GM18519 (cell line): ENCODE measurements at regions not wholly inside any gene's neighbourhood (a gene's known extent, or its start where the extent isn't known, plus 50 kb on each side); places are given as distances from the start of the nearest gene placed in this dataset.
"Not testable (repeated sequence)": the region's sequence is repeated elsewhere in the genome, so short reads cannot be mapped to it uniquely, and the experiment has no call there.

Experiments used
- ATAC-seq: cut with Tn5 transposase; IDR thresholded peaks from one replicate; pipeline ENCODE4 v1.9.1; 2021; ENCODE audit warnings: mild to moderate bottlenecking, moderate library complexity; ENCODE audit not compliant: unreplicated experiment, low FRiP score

GRCh38 chr1:114272593-114272992 lies 118.9 kb upstream of the SYT6 start:
- no peak for ATAC-seq

GRCh38 chr1:114270718-114271117 lies 117.0 kb upstream of the SYT6 start:
- no peak for ATAC-seq

GRCh38 chr1:114270282-114270681 lies 116.6 kb upstream of the SYT6 start:
- no peak for ATAC-seq

GRCh38 chr1:114269539-114269938 lies 115.9 kb upstream of the SYT6 start:
- no peak for ATAC-seq

GRCh38 chr1:114263343-114263742 lies 109.7 kb upstream of the SYT6 start:
- ATAC-seq = peak; percentile 67

GRCh38 chr1:114262337-114262736 lies 108.7 kb upstream of the SYT6 start:
- ATAC-seq = no peak

- ATAC-seq = no peak
Measured at GRCh38 chr1:114260805-114261484, 107.3 kb upstream of the SYT6 start.

- ATAC-seq = no peak
Measured at GRCh38 chr1:114259511-114260160, 106.0 kb upstream of the SYT6 start.

- ATAC-seq = no peak
Measured at GRCh38 chr1:114258633-114259032, 105.0 kb upstream of the SYT6 start.

- no peak for ATAC-seq
Measured at GRCh38 chr1:114258074-114258473, 104.4 kb upstream of the SYT6 start.

- no peak for ATAC-seq
Measured at GRCh38 chr1:114257554-114257953, 103.9 kb upstream of the SYT6 start.

- ATAC-seq = no peak
Measured at GRCh38 chr1:114253900-114254299, 100.2 kb upstream of the SYT6 start.

GRCh38 chr1:114251573-114251939 lies 97.9 kb upstream of the SYT6 start:
- no peak for ATAC-seq

GRCh38 chr1:114250683-114251572 lies 97.3 kb upstream of the SYT6 start:
- ATAC-seq = no peak

- ATAC-seq = no peak
Measured at GRCh38 chr1:114249691-114250090, 96.0 kb upstream of the SYT6 start.

GRCh38 chr1:114248162-114248561 lies 94.5 kb upstream of the SYT6 start:
- no peak for ATAC-seq

- not testable (repeated sequence) for ATAC-seq
Measured at GRCh38 chr1:114242531-114243210, 89.0 kb upstream of the SYT6 start.

- no peak for ATAC-seq
Measured at GRCh38 chr1:114238053-114238452, 84.4 kb upstream of the SYT6 start.

GRCh38 chr1:114236517-114236916 lies 82.8 kb upstream of the SYT6 start:
- no peak for ATAC-seq

- ATAC-seq = no peak
Measured at GRCh38 chr1:114235960-114236359, 82.3 kb upstream of the SYT6 start.

- ATAC-seq = no peak
Measured at GRCh38 chr1:114235281-114235680, 81.6 kb upstream of the SYT6 start.
